GM15510 (cell line): ENCODE measurements at regions not wholly inside any gene's neighbourhood (a gene's known extent, or its start where the extent isn't known, plus 50 kb on each side); places are given as distances from the start of the nearest gene placed in this dataset.

Source experiments
- POLR2A ChIP-seq: IDR thresholded peaks from 3 replicates; pipeline ENCODE4 v1.6.1; 2011; ENCODE audit warnings: borderline replicate concordance; ENCODE audit not compliant: insufficient read length; ENCODE audit errors: extremely low read depth

- TF ChIP-seq POLR2A: no peak
These were observed 342.7 kb downstream of the SOX9 start for GRCh38 chr17:72463287-72464102.

DNA sequence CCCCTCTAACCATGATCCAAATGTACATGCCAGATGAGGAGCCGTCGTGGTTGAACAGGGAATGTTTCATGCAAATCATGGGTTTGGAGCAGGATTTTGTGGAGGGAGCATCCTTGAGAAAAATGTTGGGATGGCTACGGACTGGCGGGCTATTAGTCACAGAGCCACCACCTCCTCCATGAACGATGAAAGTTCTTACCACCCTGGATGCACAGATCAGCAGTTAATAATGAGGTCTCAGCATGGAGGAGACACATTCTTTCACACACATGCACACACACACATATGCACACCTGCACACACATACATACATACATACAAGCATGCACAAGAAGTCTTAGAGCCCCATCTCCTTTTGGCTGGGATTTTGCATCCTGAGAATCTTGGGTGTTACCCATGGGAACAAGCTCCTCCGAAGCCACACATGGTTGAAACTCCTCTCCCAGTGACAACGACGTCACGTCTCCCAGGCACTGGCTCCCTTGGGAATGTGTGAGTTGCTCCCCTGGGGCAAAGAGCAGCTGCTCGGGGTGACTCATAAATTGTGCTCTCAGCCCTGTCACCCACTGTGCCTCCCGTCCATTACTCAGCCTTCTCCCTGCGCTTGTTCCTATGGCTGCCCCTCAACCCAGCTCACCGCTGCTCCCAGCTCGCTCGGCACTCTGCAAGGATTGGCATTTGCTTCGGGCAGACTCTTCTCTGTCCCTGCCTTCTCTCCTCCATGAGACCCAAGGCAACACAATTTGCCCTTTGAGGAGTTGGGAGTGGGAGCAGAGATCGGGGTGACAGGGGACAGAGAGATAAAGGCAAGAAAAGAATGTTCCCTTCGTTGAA is 344.6 kb downstream of the SOX9 start:
- TF ChIP-seq POLR2A: no peak

- no peak for TF ChIP-seq POLR2A
These were observed 345.4 kb downstream of the SOX9 start for GRCh38 chr17:72466199-72466598.

GRCh38 chr17:72466606-72467005 is 345.8 kb downstream of the SOX9 start:
- no peak for TF ChIP-seq POLR2A

DNA sequence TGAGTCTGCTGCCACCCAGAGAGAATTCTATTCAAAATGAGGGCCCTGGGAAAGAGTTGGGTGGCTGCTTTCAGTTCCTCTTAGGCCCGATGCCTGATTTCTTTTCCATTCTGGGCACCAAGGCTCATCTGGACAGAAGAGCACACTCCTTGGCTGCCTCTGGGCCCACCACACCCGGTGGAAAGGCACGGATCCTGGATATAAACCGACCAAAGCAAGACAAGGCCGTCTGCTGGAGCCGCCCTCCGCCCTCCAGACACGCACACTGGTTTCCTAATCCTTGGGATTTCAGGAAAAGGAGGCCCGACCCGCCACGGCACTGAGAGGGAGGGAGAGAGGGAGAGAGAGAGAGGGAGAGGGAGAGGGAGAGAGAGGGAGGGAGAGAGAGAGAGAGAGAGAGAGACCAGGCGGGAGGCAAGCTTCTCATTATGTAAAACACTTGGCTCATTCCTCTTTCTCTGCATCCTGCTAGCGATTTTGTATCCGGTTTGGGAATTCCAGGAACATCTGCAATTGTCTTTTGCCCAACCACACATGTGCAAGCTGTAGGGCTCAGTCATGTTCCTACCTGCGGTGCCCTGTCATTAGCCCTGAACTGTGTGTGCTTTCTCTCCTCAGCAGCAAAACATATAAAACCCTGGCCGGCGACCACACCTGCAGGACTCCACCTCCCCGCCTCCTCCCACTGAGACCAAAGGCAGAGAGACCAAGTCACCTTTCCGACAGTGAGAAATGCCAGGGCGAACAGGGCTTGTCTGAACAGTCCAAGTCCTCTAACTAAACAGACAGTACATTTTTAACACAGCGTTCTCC is 347.2 kb downstream of the SOX9 start:
- TF ChIP-seq POLR2A: no peak

- no peak for TF ChIP-seq POLR2A
These were observed 348.0 kb downstream of the SOX9 start for GRCh38 chr17:72468841-72469240.

DNA sequence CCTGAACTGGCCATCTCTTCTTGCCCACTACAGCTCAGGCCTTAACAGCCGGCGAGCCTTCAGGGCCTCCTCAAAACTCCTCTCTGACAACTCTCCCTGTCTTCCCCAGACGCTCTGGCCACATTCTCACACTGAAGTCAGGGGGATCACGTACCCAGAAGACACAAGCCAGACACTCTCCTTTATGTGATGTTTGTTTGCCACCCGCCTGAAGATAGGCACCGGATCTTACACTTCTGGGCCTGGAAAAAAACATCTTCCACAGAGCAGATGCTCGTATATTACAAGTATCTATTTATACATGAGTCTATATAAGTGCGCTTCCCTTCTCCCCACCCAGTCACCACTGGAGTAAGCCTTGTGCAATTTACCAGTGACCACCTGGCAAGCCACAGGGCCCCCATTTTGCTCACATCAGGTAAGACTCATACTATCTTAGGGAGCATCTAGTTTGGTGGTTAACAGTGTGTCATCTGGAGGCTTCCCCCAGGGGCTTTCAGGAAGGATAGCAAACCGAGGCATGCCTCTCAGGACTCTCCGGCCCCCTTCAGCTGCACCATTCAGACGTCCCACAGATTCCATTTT is 349.4 kb downstream of the SOX9 start:
- no peak for TF ChIP-seq POLR2A

- no peak for TF ChIP-seq POLR2A
These were observed 349.9 kb downstream of the SOX9 start for GRCh38 chr17:72470734-72471133.

DNA sequence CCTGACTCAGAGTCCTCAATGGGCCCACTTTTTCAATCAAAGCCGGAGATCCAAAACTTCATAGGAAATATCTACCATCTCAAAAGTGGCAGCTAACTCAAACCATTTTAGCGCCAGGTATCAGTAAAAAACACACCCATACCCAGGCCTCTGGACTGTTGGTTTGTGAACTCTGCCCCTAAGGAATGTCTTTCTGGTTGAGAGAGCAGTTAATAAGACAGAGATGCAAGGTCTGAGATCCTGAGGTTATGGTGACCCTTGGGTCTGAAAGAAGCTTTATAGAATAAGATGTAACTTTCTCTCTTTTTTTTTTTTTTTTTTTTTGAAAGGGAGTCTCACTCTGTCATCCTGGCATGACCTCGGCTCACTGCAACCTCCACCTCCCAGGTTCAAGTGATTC is 350.5 kb downstream of the SOX9 start:
- no peak for TF ChIP-seq POLR2A

- TF ChIP-seq POLR2A: no peak
These were observed 351.3 kb downstream of the SOX9 start for GRCh38 chr17:72472106-72472505.

GRCh38 chr17:72474243-72474642 is 353.4 kb downstream of the SOX9 start:
- no peak for TF ChIP-seq POLR2A

- TF ChIP-seq POLR2A: no peak
These were observed 354.1 kb downstream of the SOX9 start for GRCh38 chr17:72474719-72475477.

DNA sequence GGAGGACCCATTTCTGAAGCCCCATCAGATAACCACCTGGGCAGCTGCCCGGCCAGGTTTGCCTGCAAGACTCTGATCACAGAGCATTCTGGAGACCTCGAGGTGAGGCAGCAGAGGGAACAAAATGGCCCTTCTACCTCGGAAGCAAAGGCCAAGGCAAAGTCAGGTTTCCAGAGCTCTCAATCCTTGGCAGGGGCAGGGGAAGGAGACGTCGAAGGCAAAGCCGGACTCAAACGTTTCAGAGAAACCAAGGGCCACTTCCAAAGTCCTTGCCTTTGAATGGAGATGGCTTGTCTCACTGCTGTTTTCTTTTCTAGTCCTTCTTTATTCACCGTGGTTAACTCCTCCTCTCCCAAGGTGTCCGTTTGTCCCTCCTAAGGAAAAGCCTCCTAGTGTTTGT is 355.3 kb downstream of the SOX9 start:
- TF ChIP-seq POLR2A: no peak

DNA sequence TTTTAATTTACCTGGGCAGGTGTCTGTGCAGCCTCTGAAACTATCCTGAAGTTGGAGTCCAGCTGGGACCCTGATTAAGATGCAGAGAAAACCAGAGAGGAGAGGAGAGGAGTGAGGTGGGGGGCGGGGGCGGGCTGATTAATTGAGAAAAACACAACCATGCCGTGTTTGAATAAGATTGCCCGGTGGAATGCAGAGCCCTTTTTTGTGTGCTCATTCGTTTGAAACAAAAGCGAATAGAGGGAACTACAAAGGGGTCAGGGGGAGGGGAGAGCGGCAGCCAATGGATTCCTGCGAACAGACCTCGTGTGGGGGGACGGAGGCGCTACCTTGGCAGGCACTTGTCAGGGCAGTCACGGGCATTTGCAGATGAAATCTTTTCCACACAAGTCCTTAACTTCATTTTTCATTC is 355.8 kb downstream of the SOX9 start:
- no peak for TF ChIP-seq POLR2A

DNA sequence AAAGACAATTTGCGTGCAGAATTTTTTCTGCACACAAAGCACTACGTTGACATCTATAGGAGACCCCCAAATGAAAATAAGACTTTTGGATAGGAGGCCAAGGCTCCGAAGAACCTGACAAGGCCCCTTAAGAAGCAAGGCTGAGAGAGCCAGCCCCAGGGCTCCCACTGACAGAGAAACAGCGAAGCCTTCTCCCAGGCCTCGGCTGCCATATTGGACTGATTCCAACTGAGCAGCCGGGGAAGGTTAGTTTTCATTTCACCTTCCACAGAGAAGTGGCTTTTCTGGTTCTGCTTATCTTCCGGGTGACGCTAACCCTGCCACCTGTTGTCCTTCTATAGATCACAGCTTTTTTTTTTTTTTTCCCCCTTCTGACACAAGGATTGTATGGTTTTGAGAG is 356.7 kb downstream of the SOX9 start:
- TF ChIP-seq POLR2A: no peak

GRCh38 chr17:72479113-72479512 is 358.3 kb downstream of the SOX9 start:
- TF ChIP-seq POLR2A: no peak
